Upper lobe of right lung (tissue), 1 donor: ENCODE measurements at regions not wholly inside any gene's neighbourhood (a gene's known extent, or its start where the extent isn't known, plus 50 kb on each side); places are given as distances from the start of the nearest gene placed in this dataset.

Experiments
- ATAC-seq: fragments of 200-7000 bp; cut with Tn5 transposase; one replicate; pipeline ENCODE4 v1.9.1; 2020; ENCODE audit warnings: mild to moderate bottlenecking, moderate library complexity
- DNase-seq: peaks from one replicate; pipeline ENCODE4 v3.0.0-alpha.2; 2020
- H3K27ac ChIP-seq: fragments of 200-600 bp; one replicate; pipeline ENCODE4 v1.8.0; 2022
- H3K27me3 ChIP-seq: fragments of 200-600 bp; one replicate; pipeline ENCODE4 v1.8.0; 2022; ENCODE audit warnings: mild to moderate bottlenecking
- H3K36me3 ChIP-seq: fragments of 200-600 bp; one replicate; pipeline ENCODE4 v1.8.0; 2022
- H3K4me1 ChIP-seq: fragments of 200-600 bp; one replicate; pipeline ENCODE4 v1.8.0; 2022
- H3K4me3 ChIP-seq: fragments of 200-600 bp; one replicate; pipeline ENCODE4 v1.8.0; 2022; ENCODE audit warnings: mild to moderate bottlenecking
- H3K9me3 ChIP-seq: fragments of 200-600 bp; one replicate; pipeline ENCODE4 v1.8.0; 2022
- CTCF ChIP-seq: fragments of 200-600 bp; IDR thresholded peaks from one replicate; pipeline ENCODE4 v1.8.0; 2022; ENCODE audit warnings: antibody characterized with exemption
- intact Hi-C: fragments of 100-400 bp; cut with DNase I; formaldehyde crosslinking; loops from one replicate; pipeline ENCODE4 v1.11.0; 2022
- donor health status: DM: no; HTN: yes; CAD: no; lungs with severe emphysema.

DNA sequence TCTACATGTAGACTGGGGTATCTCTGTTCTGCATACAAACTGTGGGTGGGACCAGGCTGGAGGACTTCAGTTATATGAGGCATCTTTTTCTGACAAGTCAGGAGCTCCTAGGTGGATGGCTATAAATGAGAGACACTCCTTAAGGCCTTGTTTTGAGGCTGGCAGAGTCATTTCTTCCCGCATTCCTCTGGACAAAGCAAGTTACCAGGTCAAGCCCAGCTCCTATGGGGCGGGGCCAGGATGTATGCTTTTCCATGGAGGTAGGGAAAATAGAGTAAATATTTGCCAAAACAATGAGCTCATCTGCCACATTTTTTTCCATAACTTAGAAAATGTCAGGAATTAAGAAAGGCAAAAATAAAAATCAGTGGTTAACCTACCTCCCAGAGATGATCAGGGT, 283.4 kb downstream of the GPR37 start:
- Histone ChIP-seq H3K9me3 (no peaks in the 10 kb centered on the region), H3K27me3 (no peaks in the 10 kb centered on the region), H3K4me1 (no peaks in the 10 kb centered on the region), H3K4me3 (no peak overlapping the region), H3K36me3 (no peaks in the 10 kb centered on the region), H3K27ac (no peak overlapping the region)
- intact Hi-C loops, result no loop called here
- TF ChIP-seq CTCF, result no peak
- DNase-seq, result no peak
- ATAC-seq, result no peak

DNA sequence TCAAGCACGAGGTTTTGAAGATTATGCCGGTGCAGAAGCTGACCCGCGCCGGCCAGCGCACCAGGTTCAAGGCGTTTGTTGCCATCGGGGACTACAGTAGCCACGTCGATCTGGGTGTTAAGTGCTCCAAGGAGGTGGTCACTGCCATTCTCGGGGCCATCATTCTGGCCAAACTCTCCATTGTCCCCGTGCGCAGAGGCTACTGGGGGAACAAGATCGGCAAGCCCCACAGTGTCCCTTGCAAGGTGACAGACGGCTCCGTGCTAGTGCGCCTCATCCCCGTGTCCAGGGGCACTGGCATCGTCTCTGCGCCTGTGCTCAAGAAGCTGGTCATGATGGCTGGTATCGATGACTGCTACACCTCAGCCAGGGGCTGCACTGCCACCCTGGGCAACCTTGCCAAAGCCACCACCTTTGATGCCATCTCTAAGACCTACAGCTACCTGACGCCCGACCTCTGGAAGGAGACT, 284.7 kb downstream of the GPR37 start:
- H3K4me3 ChIP-seq, result no peak overlapping the region
- DNase-seq, result no peak
- H3K4me1 ChIP-seq, result no peaks in the 10 kb centered on the region
- no peaks in the 10 kb centered on the region for H3K9me3 ChIP-seq
- H3K27ac ChIP-seq, result no peak overlapping the region
- intact Hi-C loops, result no loop called here
- H3K27me3 ChIP-seq, result no peaks in the 10 kb centered on the region
- no peak for TF ChIP-seq CTCF
- ATAC-seq, result no peak
- no peaks in the 10 kb centered on the region for H3K36me3 ChIP-seq

- no peaks in the 10 kb centered on the region for H3K4me1 ChIP-seq
- H3K4me3 ChIP-seq, result no peak overlapping the region
- TF ChIP-seq CTCF, result no peak
- H3K36me3 ChIP-seq, result no peaks in the 10 kb centered on the region
- no peak overlapping the region for H3K27ac ChIP-seq
- no peaks in the 10 kb centered on the region for H3K9me3 ChIP-seq
- intact Hi-C loops, result no loop called here
- ATAC-seq (no peak), DNase-seq (no peak)
- H3K27me3 ChIP-seq, result no peaks in the 10 kb centered on the region
These were observed 285.4 kb downstream of the GPR37 start for GRCh38 chr7:124480036-124480820.

GRCh38 chr7:124462249-124462648, 303.3 kb downstream of the GPR37 start:
- intact Hi-C loops, result no loop called here
- Histone ChIP-seq H3K27me3 (no peaks in the 10 kb centered on the region), H3K4me1 (no peaks in the 10 kb centered on the region), H3K27ac (no peak overlapping the region), H3K4me3 (no peak overlapping the region), H3K9me3 (no peaks in the 10 kb centered on the region), H3K36me3 (no peaks in the 10 kb centered on the region)
- ATAC-seq, result no peak
- no peak for TF ChIP-seq CTCF
- DNase-seq, result no peak

- Histone ChIP-seq H3K4me3 (no peak overlapping the region), H3K9me3 (no peaks in the 10 kb centered on the region), H3K4me1 (no peaks in the 10 kb centered on the region), H3K27ac (no peak overlapping the region), H3K27me3 (no peaks in the 10 kb centered on the region), H3K36me3 (no peaks in the 10 kb centered on the region)
- intact Hi-C loops, result no loop called here
- ATAC-seq (no peak), DNase-seq (no peak)
- TF ChIP-seq CTCF, result no peak
These were observed 305.0 kb downstream of the GPR37 start for GRCh38 chr7:124460555-124460954.
